NB4 (cell line): ENCODE measurements at regions not wholly inside any gene's neighbourhood (a gene's known extent, or its start where the extent isn't known, plus 50 kb on each side); places are given as distances from the start of the nearest gene placed in this dataset.

Source experiments
- MAX ChIP-seq: IDR thresholded peaks from 2 replicates; pipeline ENCODE4 v1.6.1; 2011; ENCODE audit warnings: low read depth, low read length
- MYC ChIP-seq: IDR thresholded peaks from 2 replicates; pipeline ENCODE4 v1.6.1; 2011; ENCODE audit warnings: low read depth, low read length
- POLR2A ChIP-seq: IDR thresholded peaks from 2 replicates; pipeline ENCODE4 v1.6.1; 2011; ENCODE audit warnings: mild to moderate bottlenecking; ENCODE audit not compliant: insufficient read length; ENCODE audit errors: extremely low read depth
- TF ChIP-seq, protein P1 (sequence below): IDR thresholded peaks from one replicate; pipeline ENCODE4 v1.5.1; 2012; ENCODE audit warnings: low read depth, low read length

- TF ChIP-seq, protein P1, sequence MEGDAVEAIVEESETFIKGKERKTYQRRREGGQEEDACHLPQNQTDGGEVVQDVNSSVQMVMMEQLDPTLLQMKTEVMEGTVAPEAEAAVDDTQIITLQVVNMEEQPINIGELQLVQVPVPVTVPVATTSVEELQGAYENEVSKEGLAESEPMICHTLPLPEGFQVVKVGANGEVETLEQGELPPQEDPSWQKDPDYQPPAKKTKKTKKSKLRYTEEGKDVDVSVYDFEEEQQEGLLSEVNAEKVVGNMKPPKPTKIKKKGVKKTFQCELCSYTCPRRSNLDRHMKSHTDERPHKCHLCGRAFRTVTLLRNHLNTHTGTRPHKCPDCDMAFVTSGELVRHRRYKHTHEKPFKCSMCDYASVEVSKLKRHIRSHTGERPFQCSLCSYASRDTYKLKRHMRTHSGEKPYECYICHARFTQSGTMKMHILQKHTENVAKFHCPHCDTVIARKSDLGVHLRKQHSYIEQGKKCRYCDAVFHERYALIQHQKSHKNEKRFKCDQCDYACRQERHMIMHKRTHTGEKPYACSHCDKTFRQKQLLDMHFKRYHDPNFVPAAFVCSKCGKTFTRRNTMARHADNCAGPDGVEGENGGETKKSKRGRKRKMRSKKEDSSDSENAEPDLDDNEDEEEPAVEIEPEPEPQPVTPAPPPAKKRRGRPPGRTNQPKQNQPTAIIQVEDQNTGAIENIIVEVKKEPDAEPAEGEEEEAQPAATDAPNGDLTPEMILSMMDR = no peak
- TF ChIP-seq POLR2A = no peak
- TF ChIP-seq MAX = no peak
- no peak for TF ChIP-seq MYC
These were observed 190.0 kb downstream of the DSC3 start for GRCh38 chr18:30852541-30852940.
